HS-5 (cell line): ENCODE measurements at regions not wholly inside any gene's neighbourhood (a gene's known extent, or its start where the extent isn't known, plus 50 kb on each side); places are given as distances from the start of the nearest gene placed in this dataset.

Source experiments
- DNase-seq: peaks from one replicate; pipeline ENCODE4 v3.0.0-alpha.2; 2012; ENCODE audit warnings: low read depth

DNA sequence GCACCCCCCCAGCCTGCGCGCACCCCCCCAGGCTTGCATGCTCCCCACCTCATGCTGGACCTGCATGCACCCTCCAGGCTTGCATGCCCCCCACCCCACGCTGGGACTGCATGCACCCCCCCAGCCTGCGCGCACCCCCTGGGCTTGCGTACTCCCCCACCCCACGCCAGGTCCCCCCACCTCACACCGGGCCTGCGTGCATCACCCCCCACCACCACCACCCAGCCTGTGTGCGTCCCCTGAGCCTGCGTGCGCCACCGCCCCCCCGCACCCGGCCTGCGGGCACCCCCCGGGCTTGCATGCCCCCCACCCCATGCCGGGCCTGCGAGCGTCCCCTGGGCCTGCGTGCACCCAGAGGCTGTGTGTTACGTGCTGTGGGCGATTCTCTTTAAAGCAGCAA lies 61.0 kb upstream of the SLCO4A1 start:
- DNase-seq, result no peak

DNA sequence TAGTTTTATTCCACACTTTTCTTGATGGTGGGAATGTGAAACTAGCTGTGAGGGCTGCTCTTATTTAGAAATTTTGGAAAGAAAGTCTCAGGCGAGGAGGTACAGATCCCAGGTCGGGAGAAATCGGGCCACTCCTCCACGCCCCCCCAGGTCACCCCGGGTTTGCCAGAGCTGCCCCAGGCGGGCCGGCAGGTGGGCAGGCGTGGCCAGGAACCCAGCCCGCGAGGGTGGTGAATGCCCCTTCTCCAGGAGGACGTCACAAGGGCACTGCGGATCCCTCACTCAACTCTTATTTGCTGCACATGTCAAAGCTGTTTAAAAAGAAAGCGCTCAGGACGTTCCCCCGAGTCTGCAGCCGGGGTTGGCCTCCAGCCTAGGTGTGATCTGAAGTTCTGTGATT lies 60.5 kb upstream of the SLCO4A1 start:
- DNase-seq, result no peak

DNA sequence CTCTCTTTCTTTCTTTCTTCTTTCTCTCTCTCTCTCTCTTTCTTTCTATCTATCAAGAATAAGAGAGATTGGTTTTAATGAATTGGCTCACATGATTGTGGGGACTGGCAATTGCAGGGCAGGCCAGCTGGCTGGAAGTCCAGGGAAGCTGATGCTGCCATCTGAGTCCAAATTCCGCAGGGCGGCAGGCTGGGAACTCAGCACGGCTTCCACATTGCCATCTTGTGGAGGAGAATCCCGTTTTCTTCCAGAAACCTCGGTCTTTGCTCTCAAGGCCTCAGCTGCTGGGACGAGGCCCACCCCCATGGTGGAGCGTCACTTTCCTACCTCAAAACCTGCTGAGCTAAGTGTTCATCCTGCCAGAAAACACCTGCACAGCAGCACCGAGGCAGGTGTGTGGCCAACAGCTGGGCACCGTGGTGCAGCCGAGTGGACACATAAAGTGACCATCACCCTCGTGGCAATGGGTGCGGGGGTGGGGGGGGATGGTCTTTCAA lies 58.8 kb upstream of the SLCO4A1 start:
- DNase-seq, result no peak

DNA sequence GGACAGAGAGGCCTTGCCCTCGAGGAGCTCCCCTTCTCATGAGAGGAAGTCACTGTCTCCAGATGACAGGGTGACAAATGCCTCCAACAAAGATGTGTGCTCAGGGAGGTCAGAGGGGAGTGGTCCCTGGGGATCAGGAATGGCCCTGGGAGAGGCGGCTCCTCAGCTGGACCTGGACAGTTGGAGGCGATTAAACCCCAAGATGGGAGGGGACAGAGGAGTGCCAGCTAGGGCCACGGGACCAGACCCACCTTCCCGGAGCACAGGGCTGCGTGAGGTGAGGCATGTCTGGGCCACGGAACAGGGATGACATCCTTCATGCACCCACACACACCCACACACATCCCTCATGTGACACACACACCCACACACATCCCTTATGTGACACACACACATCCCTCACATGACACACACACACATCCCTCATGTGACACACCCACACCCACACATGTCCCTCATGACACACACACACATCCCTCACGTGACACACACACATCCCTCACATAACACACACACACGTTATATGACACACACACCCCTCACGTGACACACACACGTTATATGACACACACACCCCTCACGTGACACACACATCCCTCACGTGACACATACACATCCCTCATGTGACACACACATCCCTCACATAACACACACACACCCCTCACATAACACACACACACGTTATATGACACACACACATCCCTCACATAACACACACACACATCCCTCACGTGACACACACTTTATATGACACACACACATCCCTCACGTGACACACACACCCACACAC lies 57.4 kb upstream of the SLCO4A1 start:
- DNase-seq, result no peak

DNA sequence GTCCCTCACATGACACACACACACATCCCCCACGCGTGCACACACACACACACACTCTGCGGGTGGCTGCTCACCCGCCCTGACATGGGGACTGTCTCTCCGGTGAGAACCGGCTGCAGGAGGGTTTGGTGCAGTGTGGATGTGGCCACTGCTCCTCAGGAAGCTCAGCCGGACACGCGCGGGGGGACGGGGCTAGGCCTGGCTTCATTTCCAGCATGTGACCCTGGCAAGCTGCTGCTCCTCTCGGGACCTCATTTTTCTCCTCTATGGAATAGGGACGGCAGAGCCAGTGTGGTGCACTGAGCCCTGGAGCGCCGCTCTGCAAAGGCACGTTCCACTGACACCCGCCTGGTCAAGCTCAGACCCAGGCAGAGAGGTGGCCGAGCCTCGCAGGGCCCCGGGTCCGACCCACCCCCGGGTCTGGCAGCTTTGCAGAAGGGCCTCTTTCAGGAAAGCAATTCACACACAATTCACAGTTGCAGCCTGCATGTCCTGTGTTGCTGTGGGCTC lies 56.8 kb upstream of the SLCO4A1 start:
- no peak for DNase-seq

DNA sequence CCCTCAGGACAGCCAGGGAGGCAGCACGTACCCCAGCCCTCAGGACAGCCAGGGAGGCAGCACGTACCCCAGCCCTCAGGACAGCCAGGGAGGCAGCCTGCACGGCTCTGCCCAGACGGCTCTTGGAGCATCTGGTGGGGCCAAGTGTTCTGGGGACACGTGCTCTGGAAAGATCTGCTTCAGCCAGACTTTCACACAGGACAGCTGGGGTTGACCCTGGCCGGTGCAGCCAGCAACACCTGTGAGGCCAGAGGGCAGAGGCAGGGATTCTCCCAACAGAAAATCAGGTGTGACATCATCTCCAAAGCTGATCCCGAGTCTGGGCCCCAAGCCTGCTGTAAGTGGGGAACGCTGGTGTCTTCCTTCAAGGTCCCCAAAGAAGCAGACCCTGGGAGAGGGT lies 55.5 kb upstream of the SLCO4A1 start:
- no peak for DNase-seq

DNA sequence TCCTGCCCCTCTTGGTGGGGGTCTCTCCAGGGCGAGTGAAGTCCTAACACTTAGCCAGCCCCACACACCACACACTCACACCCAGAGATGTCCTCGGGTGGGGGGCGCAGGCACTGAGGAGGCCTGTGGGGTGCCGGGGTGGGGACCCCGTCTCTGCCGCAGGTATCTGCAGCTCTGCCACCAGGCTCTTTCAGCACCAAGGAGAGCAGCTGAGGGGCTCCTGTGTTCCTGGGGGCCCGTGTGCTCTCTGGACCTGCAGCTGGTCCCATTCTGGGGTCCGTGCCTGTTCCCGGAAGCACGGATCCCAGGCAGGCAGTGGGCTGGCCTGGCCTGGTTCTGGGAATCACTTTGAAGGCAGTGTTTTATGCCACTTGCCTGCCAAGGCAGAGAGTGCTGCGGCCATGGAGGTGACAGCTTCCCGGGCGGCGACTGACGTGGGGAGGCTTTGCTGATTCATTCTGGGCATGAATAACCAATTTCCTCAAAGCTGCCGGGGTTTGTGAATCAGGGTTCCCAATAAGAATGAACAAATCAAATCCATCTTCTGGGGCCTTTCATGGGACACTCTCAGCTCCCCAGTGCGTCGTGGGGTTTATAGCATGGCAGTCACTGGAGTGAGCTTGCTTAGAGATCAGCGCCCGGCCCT lies 54.4 kb upstream of the SLCO4A1 start:
- DNase-seq, result peak; percentile 46

DNA sequence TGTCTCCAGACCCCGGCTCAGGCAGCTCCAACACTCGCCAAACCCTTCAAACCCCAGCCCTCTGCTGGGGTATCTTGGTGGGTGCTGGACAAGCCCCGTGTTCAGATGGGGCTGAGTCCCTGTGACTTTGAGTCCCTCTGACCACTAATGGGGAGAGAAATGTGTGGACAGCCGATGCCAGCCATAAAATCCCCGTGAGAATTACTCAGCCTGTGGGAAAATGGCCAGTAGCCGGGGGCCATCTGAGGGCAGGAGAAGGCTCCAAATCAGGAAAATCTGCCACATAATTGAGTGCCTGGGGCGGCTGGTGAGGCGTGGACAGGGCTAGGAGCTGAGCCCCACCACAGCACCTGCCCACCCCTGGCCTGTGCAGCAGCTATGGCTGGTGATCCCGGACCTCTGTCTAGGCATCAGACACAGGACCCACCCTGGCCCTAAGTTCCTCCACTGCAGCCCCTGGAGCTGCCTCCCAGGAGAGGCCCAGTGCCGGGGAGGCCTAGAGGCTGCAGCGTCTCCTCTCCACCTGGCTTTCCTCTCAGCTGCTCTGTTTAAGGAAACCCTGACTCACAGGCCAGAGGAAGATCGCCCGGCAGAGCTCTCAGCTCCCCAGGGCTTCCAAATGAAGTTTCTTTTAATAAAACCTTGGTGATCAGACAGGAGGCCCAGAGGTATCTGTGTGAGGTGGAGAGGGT lies 53.7 kb upstream of the SLCO4A1 start:
- no peak for DNase-seq

DNA sequence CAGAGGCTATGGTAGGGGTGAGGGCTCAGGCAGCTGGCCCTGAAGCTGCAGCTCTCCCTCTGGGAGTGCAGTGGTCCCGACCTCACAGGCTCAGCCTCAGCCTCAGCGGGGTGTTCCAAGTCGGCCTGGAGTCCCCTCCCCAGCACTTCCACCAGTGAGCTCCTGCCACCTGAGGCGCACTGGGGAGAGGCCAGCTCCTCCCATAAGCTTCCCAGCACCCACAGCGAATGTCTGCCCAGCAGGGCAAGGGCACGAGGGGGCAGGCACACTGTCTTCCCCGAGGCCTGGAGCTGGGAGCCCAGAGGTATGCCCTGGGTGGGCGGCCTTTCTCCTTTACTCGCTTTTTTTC lies 53.2 kb upstream of the SLCO4A1 start:
- DNase-seq, result no peak

DNA sequence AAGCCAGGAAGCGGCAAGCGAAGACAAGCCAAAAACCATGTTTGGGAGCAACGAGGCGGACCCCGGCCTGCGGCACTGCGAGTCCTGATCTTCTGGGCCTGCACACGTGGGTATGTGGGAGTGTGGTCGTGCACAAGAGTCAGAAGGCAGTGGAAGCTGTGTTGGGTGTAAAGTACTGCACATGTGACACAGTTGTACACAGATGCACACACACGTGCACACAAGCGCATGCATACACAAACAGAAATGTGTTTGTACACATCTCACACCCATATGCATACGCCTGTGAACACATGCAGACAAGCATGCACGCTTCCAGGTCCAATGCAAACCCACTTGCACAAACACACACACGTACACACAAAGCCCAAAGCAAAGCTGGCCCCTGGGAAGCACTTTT lies 52.6 kb upstream of the SLCO4A1 start:
- no peak for DNase-seq

DNA sequence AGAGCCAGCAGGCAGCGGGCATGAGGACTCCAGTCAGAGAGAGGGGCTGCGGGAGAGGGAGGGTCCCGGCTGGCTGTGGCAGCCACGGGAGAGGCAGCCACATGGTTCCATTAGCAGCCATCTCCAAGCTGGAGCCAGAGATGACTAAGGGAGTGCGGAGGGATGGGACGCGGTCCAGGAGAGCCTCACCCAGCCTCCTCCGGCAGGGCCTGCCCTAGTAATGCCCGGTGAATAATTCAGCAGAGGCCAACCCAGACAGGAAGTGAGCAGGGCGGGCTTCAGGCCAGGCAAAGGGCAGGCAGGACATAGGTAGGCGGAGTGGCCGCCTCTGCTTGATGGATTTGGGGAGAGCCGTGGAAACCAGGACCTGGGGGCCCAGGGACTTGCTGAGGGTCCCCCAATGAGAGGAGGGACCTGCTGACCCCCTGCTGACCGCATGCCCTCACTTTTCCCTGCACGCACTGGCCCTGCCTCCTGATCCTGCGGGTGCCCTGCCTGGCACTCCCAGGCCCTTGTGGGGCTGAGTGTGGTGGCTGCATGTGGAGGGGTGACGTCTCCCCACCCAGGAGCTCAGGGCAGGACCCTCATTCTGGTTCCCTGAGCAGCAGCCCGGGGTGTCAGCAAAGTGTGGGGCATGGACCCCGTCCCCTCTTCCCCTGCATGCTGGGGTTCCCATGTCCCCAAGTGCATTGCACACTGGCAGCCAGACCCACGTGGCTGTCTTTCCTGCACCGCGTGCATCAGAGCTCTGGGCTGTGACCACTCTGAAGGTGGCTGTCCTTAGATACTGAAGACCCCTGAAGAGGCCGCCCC lies 51.8 kb upstream of the SLCO4A1 start:
- peak; percentile 79 for DNase-seq

DNA sequence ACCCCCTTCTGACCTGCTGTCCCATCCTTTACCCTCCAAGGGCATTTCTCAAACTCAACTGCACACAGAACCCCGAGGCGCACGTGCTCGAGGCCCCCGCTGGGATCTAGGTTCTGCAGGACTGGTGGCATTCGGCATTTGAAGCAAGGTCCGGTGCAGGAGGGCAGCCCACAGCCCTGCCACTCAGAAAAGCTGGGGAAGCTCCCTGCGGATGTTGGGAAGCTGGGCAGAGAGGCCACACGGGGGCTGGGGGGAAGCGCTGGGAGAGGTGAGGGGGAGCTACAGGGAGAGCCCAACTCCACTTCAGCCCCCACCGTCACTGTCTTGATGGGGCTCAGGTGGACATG lies 51.2 kb upstream of the SLCO4A1 start:
- DNase-seq, result no peak

DNA sequence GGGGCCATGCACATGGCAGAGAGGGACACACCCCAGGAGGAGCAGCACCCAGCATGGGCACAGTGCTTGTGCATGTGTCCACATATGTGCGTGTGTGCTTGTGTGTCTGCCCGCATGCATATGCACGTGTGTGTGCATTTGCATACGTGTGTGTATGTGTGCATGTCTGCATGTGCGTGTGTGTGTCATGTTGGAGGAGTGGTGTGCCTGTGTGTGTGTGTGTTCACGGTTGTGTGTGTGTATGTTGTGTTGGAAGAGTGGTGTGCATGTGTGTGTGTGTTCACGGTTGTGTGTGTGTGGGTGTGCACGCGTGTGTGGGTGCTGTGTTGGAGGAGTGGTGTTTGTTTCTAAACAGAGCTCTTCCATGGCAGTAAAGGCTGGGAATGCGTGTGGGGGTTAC lies 50.7 kb upstream of the SLCO4A1 start:
- DNase-seq, result no peak
